Natural killer cell (primary cell): ENCODE measurements at regions not wholly inside any gene's neighbourhood (a gene's known extent, or its start where the extent isn't known, plus 50 kb on each side); places are given as distances from the start of the nearest gene placed in this dataset.

Source experiments
- ATAC-seq, 3 donors: fragments of 150-1000 bp in 2 of 3; fragments of 200-7000 bp in 1 of 3; cut with Tn5 transposase; 1 replicate in 1 of 3; 2 replicates in 2 of 3; pipeline ENCODE4 v1.10.0; 2021; ENCODE audit warnings: mild to moderate bottlenecking in 2 of 3, moderate library complexity in 2 of 3
- DNase-seq, 2 donors: peaks; one replicate each; pipeline versions ENCODE4 v3.0.0 to v3.0.0-alpha.2; 2013 to 2021; ENCODE audit warnings: mixed read lengths in 1 of 2
- H3K27ac ChIP-seq: one replicate; pipeline ENCODE4 v1.5.1; 2013; ENCODE audit warnings: mild to moderate bottlenecking, low read length
- H3K27me3 ChIP-seq: one replicate; pipeline ENCODE4 v1.6.1; 2013; ENCODE audit warnings: low read length; ENCODE audit not compliant: control insufficient read depth, insufficient read depth
- H3K36me3 ChIP-seq: one replicate; pipeline ENCODE4 v1.6.1; 2013; ENCODE audit warnings: low read length; ENCODE audit not compliant: control insufficient read depth, insufficient read depth
- H3K4me1 ChIP-seq: one replicate; pipeline ENCODE4 v1.6.1; 2013; ENCODE audit warnings: low read length; ENCODE audit not compliant: control insufficient read depth, insufficient read depth
- H3K4me3 ChIP-seq: one replicate; pipeline ENCODE4 v1.5.1; 2013; ENCODE audit warnings: low read length
- H3K9me3 ChIP-seq: one replicate; pipeline ENCODE4 v1.6.1; 2013; ENCODE audit warnings: low read length; ENCODE audit not compliant: control insufficient read depth, insufficient read depth
- H3K27ac Mint-ChIP-seq, 2 donors: one replicate each; pipeline ENCODE4 v1.8.0; 2022; ENCODE audit warnings: mild to moderate bottlenecking in 2 of 2, mixed read lengths in 2 of 2, moderate library complexity in 1 of 2
- H3K27me3 Mint-ChIP-seq, 2 donors: one replicate each; pipeline ENCODE4 v1.8.0; 2022; ENCODE audit warnings: low read depth in 2 of 2, mixed read lengths in 2 of 2
- H3K36me3 Mint-ChIP-seq: one replicate; pipeline ENCODE4 v1.8.0; 2022; ENCODE audit warnings: mixed read lengths
- H3K4me1 Mint-ChIP-seq, 2 donors: one replicate each; pipeline ENCODE4 v1.8.0; 2022; ENCODE audit warnings: mixed read lengths in 2 of 2
- H3K4me3 Mint-ChIP-seq: one replicate; pipeline ENCODE4 v1.8.0; 2022; ENCODE audit warnings: mild to moderate bottlenecking, moderate library complexity, mixed read lengths
- H3K9me3 Mint-ChIP-seq, 2 donors: one replicate each; pipeline ENCODE4 v1.8.0; 2022; ENCODE audit warnings: mixed read lengths in 2 of 2
- CTCF ChIP-seq: fragments of 200-600 bp; IDR thresholded peaks from one replicate; pipeline ENCODE4 v1.8.0; 2022; ENCODE audit warnings: antibody characterized with exemption
- WGBS: methylation state at CpG from one replicate; pipeline ENCODE4 v1.1.7; 2013; ENCODE audit warnings: missing lambda C conversion rate; ENCODE audit not compliant: insufficient coverage; 5-methylcytosine and 5-hydroxymethylcytosine counted together
- intact Hi-C: fragments of 100-400 bp; cut with micrococcal nuclease; formaldehyde crosslinking; loops from one replicate; pipeline ENCODE4 v1.14.2; 2022

- Mint-ChIP-seq H3K27me3 (no peaks in the 10 kb centered on the region), H3K4me3 (no peak overlapping the region), H3K36me3 (peaks cover 7% of the 10 kb centered on the region), H3K9me3 (peaks cover 7 to 10% of the 10 kb centered on the region in 2 donors), H3K27ac (no peak overlapping the region), H3K4me1 (no peaks in the 10 kb centered on the region)
- DNase-seq (no peak), ATAC-seq (no peak)
- no peaks in the 10 kb centered on the region for H3K9me3 ChIP-seq
- no peak overlapping the region for H3K4me3 ChIP-seq
- H3K4me1 ChIP-seq = no peaks in the 10 kb centered on the region
- no peaks in the 10 kb centered on the region for H3K36me3 ChIP-seq
- TF ChIP-seq CTCF = no peak
- no peak overlapping the region for H3K27ac ChIP-seq
- no peaks in the 10 kb centered on the region for H3K27me3 ChIP-seq
- WGBS = no CpG with 5 or more reads among the region's 2 CpGs
- intact Hi-C loops = no loop called here
These were observed 73.7 kb downstream of the MINAR2 start for GRCh38 chr5:129821477-129822131.

GRCh38 chr5:129830288-129830687, 74.0 kb upstream of the CHSY3 start:
- Histone ChIP-seq H3K4me1 (no peaks in the 10 kb centered on the region), H3K27me3 (no peaks in the 10 kb centered on the region), H3K9me3 (no peaks in the 10 kb centered on the region), H3K36me3 (no peaks in the 10 kb centered on the region), H3K4me3 (no peak overlapping the region), H3K27ac (no peak overlapping the region)
- peaks cover 9 to 10% of the 10 kb centered on the region in 2 donors for H3K9me3 Mint-ChIP-seq
- intact Hi-C loops = no loop called here
- no peak for TF ChIP-seq CTCF
- WGBS = 88% methylated on average over 1 of the region's 2 CpGs
- ATAC-seq (no peak), DNase-seq (no peak)
- H3K36me3 Mint-ChIP-seq = no peaks in the 10 kb centered on the region
- no peaks in the 10 kb centered on the region for H3K4me1 Mint-ChIP-seq
- no peak overlapping the region for H3K4me3 Mint-ChIP-seq
- no peak overlapping the region for H3K27ac Mint-ChIP-seq
- H3K27me3 Mint-ChIP-seq = no peaks in the 10 kb centered on the region

GRCh38 chr5:129836321-129836720, 67.9 kb upstream of the CHSY3 start:
- H3K27me3 Mint-ChIP-seq = no peaks in the 10 kb centered on the region
- H3K36me3 ChIP-seq = no peaks in the 10 kb centered on the region
- ATAC-seq (no peak), DNase-seq (no peak)
- no peaks in the 10 kb centered on the region for H3K27me3 ChIP-seq
- H3K4me1 ChIP-seq = no peaks in the 10 kb centered on the region
- no peaks in the 10 kb centered on the region for H3K9me3 ChIP-seq
- H3K9me3 Mint-ChIP-seq = peaks cover 6 to 8% of the 10 kb centered on the region in 2 donors
- intact Hi-C loops = no loop called here
- H3K36me3 Mint-ChIP-seq = no peaks in the 10 kb centered on the region
- H3K27ac ChIP-seq = no peak overlapping the region
- H3K27ac Mint-ChIP-seq = no peak overlapping the region
- H3K4me3 ChIP-seq = no peak overlapping the region
- no peaks in the 10 kb centered on the region for H3K4me1 Mint-ChIP-seq
- no peak overlapping the region for H3K4me3 Mint-ChIP-seq
- WGBS = no CpG with 5 or more reads among the region's 2 CpGs
- TF ChIP-seq CTCF = no peak

- DNase-seq = no peak
- no peak for TF ChIP-seq CTCF
- intact Hi-C loops = no loop called here
- Histone ChIP-seq H3K27ac (no peak overlapping the region), H3K9me3 (no peaks in the 10 kb centered on the region), H3K27me3 (no peaks in the 10 kb centered on the region), H3K4me3 (no peak overlapping the region), H3K36me3 (no peaks in the 10 kb centered on the region), H3K4me1 (no peaks in the 10 kb centered on the region)
- H3K9me3 Mint-ChIP-seq = peaks cover 0 to 2% of the 10 kb centered on the region in 2 donors
- H3K4me1 Mint-ChIP-seq = no peaks in the 10 kb centered on the region
- ATAC-seq = no peak
- H3K27ac Mint-ChIP-seq = no peak overlapping the region
- no peaks in the 10 kb centered on the region for H3K36me3 Mint-ChIP-seq
- H3K27me3 Mint-ChIP-seq = no peaks in the 10 kb centered on the region
- H3K4me3 Mint-ChIP-seq = no peak overlapping the region
These were observed 59.5 kb upstream of the CHSY3 start for GRCh38 chr5:129844764-129845163.
